ENCODE measurements at regions not wholly inside any gene's neighbourhood (a gene's known extent, or its start where the extent isn't known, plus 50 kb on each side); places are given as distances from the start of the nearest gene placed in this dataset.

DNA sequence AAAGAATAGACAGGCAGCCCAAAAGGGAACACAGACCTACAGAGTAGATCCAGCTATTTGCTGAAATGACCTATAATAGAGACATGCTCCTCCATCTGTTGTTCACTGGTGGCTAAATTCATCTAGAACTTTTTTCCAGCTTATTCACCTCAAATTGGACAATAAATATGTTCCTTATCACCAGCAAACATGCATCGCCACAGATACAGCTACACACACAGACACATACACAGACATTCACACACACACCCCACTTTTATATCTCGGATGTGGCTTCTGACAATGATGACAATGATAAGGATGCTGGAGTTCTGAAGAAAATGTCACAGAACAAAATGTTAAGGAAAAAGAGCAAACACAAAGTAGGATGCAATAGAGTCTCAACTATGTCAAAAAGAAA lies 175.4 kb downstream of the LSM5 start:
- intact Hi-C loops (cut with DNase I) = no loop called here
- Histone ChIP-seq H3K9me3 (no peaks in the 10 kb centered on the region), H3K36me3 (no peaks in the 10 kb centered on the region), H3K4me1 (no peaks in the 10 kb centered on the region), H3K4me3 (no peak overlapping the region), H3K27ac (no peak overlapping the region), H3K27me3 (ENCODE audit: low read depth) (peaks cover 19% of the 10 kb centered on the region)
- ATAC-seq = no peak
- TF ChIP-seq, protein P1, sequence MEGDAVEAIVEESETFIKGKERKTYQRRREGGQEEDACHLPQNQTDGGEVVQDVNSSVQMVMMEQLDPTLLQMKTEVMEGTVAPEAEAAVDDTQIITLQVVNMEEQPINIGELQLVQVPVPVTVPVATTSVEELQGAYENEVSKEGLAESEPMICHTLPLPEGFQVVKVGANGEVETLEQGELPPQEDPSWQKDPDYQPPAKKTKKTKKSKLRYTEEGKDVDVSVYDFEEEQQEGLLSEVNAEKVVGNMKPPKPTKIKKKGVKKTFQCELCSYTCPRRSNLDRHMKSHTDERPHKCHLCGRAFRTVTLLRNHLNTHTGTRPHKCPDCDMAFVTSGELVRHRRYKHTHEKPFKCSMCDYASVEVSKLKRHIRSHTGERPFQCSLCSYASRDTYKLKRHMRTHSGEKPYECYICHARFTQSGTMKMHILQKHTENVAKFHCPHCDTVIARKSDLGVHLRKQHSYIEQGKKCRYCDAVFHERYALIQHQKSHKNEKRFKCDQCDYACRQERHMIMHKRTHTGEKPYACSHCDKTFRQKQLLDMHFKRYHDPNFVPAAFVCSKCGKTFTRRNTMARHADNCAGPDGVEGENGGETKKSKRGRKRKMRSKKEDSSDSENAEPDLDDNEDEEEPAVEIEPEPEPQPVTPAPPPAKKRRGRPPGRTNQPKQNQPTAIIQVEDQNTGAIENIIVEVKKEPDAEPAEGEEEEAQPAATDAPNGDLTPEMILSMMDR (IDR thresholded peaks at IDR 0.05) = no peak
- no peak for DNase-seq

DNA sequence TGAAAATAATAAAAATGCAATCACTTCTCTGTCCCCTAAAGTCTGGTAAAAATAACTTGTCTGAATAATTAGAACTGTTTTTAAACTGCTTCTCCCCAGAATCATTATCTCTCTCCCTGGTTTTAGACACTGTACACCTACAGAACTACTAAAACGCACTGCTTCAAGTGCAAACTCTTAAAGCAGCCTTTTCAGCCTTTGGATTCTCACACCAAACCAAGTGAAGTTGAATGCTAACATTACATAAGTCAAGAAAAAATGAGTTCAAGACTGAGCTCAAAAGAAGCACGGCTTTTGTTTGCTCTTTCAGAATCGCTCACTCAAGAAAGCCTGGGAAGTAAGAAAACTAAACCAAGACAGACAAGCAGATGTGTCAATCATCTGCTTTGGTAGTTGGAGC lies 188.8 kb downstream of the LSM5 start:
- no peak for DNase-seq
- Histone ChIP-seq H3K4me1 (peaks cover 11% of the 10 kb centered on the region), H3K27ac (no peak overlapping the region), H3K27me3 (ENCODE audit: low read depth) (peaks cover 38% of the 10 kb centered on the region), H3K9me3 (no peaks in the 10 kb centered on the region), H3K4me3 (no peak overlapping the region), H3K36me3 (no peaks in the 10 kb centered on the region)
- intact Hi-C loops (cut with DNase I) = no loop called here
- ATAC-seq = no peak
- TF ChIP-seq, protein P1 (IDR thresholded peaks at IDR 0.05) = no peak

DNA sequence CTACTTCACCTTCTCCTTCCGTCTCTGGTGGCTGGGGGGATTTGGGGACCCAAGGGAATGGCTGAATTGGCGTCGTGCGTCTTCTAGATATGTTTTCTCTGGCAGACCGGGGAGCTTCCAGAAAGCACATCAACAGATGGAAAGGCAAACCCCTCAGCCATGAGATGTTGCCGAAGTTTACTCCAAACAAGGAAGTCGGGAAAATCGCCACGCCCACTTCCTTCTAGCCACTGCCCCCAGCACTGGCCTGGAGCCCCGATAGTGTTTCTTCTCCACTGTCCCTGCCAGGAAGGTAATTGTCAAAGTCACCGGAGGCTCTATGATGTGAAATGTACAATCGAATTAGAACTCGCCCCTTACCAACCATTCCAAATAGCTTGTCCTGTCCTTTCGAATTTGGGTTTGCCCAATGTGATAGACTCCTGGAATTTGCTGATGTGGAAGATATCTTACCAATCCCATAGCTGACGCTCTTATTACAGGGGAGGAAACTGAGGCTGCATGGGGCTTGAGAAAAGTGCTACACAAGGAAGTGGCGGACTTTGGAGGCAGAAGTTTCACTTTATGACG lies 191.0 kb downstream of the LSM5 start:
- no peaks in the 10 kb centered on the region for H3K36me3 ChIP-seq
- DNase-seq (no peak), ATAC-seq (no peak)
- H3K4me3 ChIP-seq = peak overlapping the region; percentile 38
- peaks cover 38% of the 10 kb centered on the region for H3K27me3 ChIP-seq (ENCODE audit: low read depth)
- H3K27ac ChIP-seq = no peak overlapping the region
- H3K4me1 ChIP-seq = peaks cover 11% of the 10 kb centered on the region
- no peaks in the 10 kb centered on the region for H3K9me3 ChIP-seq
- TF ChIP-seq, protein P1 (IDR thresholded peaks at IDR 0.05) = no peak
- intact Hi-C loops (cut with DNase I) = no loop called here

DNA sequence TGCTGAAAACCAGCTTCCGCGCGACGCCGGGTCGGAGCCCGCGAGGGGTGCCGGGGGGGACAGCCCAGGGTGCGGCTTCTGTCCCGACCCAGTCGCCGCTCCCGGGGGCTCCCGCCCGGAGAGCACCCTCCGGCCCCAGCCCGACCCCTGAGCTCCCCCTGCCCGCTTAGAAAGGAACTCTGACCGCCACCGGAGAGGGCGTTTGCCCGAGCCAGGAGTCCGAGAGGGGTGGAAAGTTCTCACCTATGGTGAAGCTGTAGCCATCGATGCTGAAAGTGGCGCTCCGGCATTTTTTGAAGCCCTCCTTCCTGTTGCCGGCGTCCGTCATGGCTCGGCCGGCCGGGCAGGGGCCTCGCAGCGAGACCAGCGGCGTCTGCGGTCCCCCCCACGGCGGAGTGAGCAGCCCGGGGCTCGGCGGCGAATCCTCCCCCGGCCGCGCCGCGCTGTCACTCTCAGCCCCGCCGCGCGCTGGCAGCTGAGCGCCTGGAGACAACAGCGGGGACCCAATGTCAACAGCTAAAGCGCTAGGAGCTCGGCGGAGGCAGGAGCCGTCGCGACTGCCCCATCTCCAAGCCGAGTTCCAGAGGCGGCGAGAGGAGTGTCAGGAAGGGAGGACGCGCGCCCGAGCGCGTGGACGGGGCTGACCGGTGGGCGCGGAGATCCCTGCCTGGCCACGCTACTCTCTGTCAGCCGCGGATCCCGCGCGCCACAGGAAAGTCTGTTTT lies 191.6 kb downstream of the LSM5 start:
- Histone ChIP-seq H3K27me3 (ENCODE audit: low read depth) (peaks cover 38% of the 10 kb centered on the region), H3K27ac (no peak overlapping the region), H3K36me3 (no peaks in the 10 kb centered on the region), H3K4me1 (peaks cover 11% of the 10 kb centered on the region), H3K4me3 (peak overlapping the region; percentile 38), H3K9me3 (no peaks in the 10 kb centered on the region)
- ATAC-seq (peak; percentile 30 to 37), DNase-seq (no peak)
- intact Hi-C loops (cut with DNase I) = no loop called here
- TF ChIP-seq, protein P1 (IDR thresholded peaks at IDR 0.05) = no peak

DNA sequence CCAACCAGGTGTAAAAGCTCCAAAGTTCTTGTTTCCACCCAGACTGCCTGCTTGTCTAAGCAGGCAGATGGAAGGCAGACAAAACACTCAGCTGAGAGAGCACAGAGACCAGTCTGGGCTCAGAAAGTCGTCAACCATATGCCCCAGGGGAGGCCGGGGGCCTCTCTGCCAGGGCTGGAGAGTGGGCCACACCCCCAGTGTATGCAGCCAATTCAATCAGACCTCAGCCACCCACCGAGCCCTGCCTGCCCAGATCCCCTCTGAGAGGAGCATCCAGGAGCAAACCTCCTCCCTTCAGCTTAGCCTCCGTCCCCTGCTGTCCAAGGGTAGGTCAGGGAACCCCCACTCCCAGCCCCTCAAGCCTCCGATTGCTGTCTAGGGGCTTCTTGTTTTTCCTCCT lies 196.3 kb downstream of the LSM5 start:
- intact Hi-C loops (cut with DNase I) = no loop called here
- Histone ChIP-seq H3K27me3 (ENCODE audit: low read depth) (peaks cover 16% of the 10 kb centered on the region), H3K36me3 (no peaks in the 10 kb centered on the region), H3K27ac (no peak overlapping the region), H3K4me3 (no peak overlapping the region), H3K4me1 (peaks cover 6% of the 10 kb centered on the region), H3K9me3 (no peaks in the 10 kb centered on the region)
- TF ChIP-seq, protein P1 (IDR thresholded peaks at IDR 0.05) = no peak
- DNase-seq = no peak
- ATAC-seq = no peak
